K562 (cell line): ENCODE measurements at regions not wholly inside any gene's neighbourhood (a gene's known extent, or its start where the extent isn't known, plus 50 kb on each side); places are given as distances from the start of the nearest gene placed in this dataset.

Experiments used
- ATAC-seq: fragments of 200-7000 bp; cut with Tn5 transposase; 3 replicates; pipeline ENCODE4 v1.9.1; 2020; ENCODE audit warnings: moderate library complexity
- BruUV-seq: library from RNA; stranded (reverse); fragments of 400-500 nt; replicated peaks from 2 replicates; lab custom pipeline; 2021; lab: Mats Ljungman, UMichigan
- CTCF ChIA-PET: fragments of 300-600 bp; formaldehyde crosslinking; extraction: SDS; loops from one replicate; lab custom pipeline; 2021; ENCODE audit warnings: low intra/inter-chr PET ratio; lab: Yijun Ruan, JAX
- POLR2A ChIA-PET: fragments of 300-600, 350-650 bp; sonication (Branson Sonifier 250); formaldehyde crosslinking; extraction: SDS; loops from one replicate; lab custom pipeline; 2021; ENCODE audit warnings: antibody characterized with exemption, inconsistent platforms; lab: Yijun Ruan, JAX
- DNase-seq, 4 experiments: peaks; one replicate each; pipeline versions ENCODE4 v3.0.0 to v3.0.0-alpha.2; 2011 to 2018; ENCODE audit warnings: low spot score in 3 of 4, mixed read lengths in 3 of 4; ENCODE audit errors: extremely low read depth in 1 of 4
- FAIRE-seq: peaks from 2 replicates; lab custom pipeline; 2011; peaks lifted over from hg19 to GRCh38; lab: Jason Lieb, UNC
- H2AFZ ChIP-seq: 2 replicates; pipeline ENCODE4 v1.6.0; 2011; ENCODE audit warnings: low read depth, low read length, control low read depth, inconsistent platforms
- H3K27ac ChIP-seq: fragments of 200-600 bp; 3 replicates; pipeline ENCODE4 v1.8.0; 2011; ENCODE audit warnings: low read depth, mild to moderate bottlenecking, control low read depth, inconsistent platforms, low read length, moderate library complexity, mixed read lengths; ENCODE audit errors: extremely low read depth
- H3K27me3 ChIP-seq, 2 experiments: fragments of 300-600 bp in 1 of 2; 2 replicates in 1 of 2; 3 replicates in 1 of 2; pipeline versions ENCODE4 v1.6.0 to v1.8.0; 2011; ENCODE audit warnings: inconsistent platforms in 2 of 2, low read length in 2 of 2, mild to moderate bottlenecking in 1 of 2, mixed read lengths in 1 of 2, moderate library complexity in 1 of 2; ENCODE audit not compliant: control insufficient read depth in 2 of 2, insufficient read depth in 2 of 2
- H3K36me3 ChIP-seq: fragments of 300-600 bp; 3 replicates; pipeline ENCODE4 v1.8.0; 2011; ENCODE audit warnings: mild to moderate bottlenecking, low read length, inconsistent platforms; ENCODE audit not compliant: control insufficient read depth, insufficient read depth
- H3K4me1 ChIP-seq, 2 experiments: fragments of 200-600 bp in 1 of 2; replicated peaks in 1 of 2; 2 replicates in 1 of 2; 3 replicates in 1 of 2; pipeline versions ENCODE4 v1.5.1 to v1.8.0; 2011; ENCODE audit warnings: inconsistent platforms in 2 of 2, low read length in 2 of 2, mild to moderate bottlenecking in 1 of 2, mixed read lengths in 1 of 2, moderate library complexity in 1 of 2; ENCODE audit not compliant: control insufficient read depth in 2 of 2, insufficient read depth in 2 of 2
- H3K4me2 ChIP-seq: 2 replicates; pipeline ENCODE4 v1.6.1; 2011; ENCODE audit warnings: low read length, control low read depth, inconsistent platforms, mixed read lengths; ENCODE audit not compliant: insufficient read depth
- H3K4me3 ChIP-seq: fragments of 200-600 bp; sonication (generic), shearing (Covaris generic); 2 replicates; pipeline ENCODE4 v1.5.1; 2016; ENCODE audit warnings: control low read depth, inconsistent platforms
- H3K79me2 ChIP-seq: fragments of 200-600 bp; 3 replicates; pipeline ENCODE4 v1.8.0; 2011; ENCODE audit warnings: low read length, inconsistent platforms; ENCODE audit not compliant: control insufficient read depth, insufficient read depth
- H3K9ac ChIP-seq, 2 experiments: 2 replicates each; pipeline versions ENCODE4 v1.6.0 to v1.6.1; 2011; ENCODE audit warnings: low read depth in 2 of 2, low read length in 2 of 2, control low read depth in 1 of 2, inconsistent platforms in 1 of 2, mild to moderate bottlenecking in 1 of 2, mixed read lengths in 1 of 2; ENCODE audit not compliant: insufficient read depth in 1 of 2
- H3K9me1 ChIP-seq: one replicate; pipeline ENCODE4 v1.6.0; 2011; ENCODE audit warnings: inconsistent platforms, mild to moderate bottlenecking, low read length, moderate library complexity; ENCODE audit not compliant: control insufficient read depth, insufficient read depth
- H3K9me3 ChIP-seq: replicated peaks from 2 replicates; pipeline ENCODE4 v1.5.1; 2011; ENCODE audit warnings: low read depth, low read length, inconsistent platforms; ENCODE audit not compliant: control insufficient read depth, insufficient read depth
- H4K20me1 ChIP-seq: replicated peaks from 2 replicates; pipeline ENCODE4 v1.6.1; 2011; ENCODE audit warnings: low read length, inconsistent platforms, mixed read lengths; ENCODE audit not compliant: control insufficient read depth, insufficient read depth
- CBFA2T2 ChIP-seq: fragments of 450-650 bp; conservative IDR thresholded peaks from 2 replicates; pipeline ENCODE4 v1.6.1; 2017; ENCODE audit warnings: mild to moderate bottlenecking
- COPS2 ChIP-seq: fragments of 450-650 bp; conservative IDR thresholded peaks from 2 replicates; pipeline ENCODE4 v1.6.1; 2016; ENCODE audit warnings: mild to moderate bottlenecking, moderate library complexity
- ELF4 ChIP-seq: fragments of 450-650 bp; formaldehyde crosslinking; IDR thresholded peaks from 2 replicates; pipeline ENCODE4 v1.4.0; 2022; ENCODE audit warnings: missing genetic modification characterization
- GTF2F1 ChIP-seq: IDR thresholded peaks from 2 replicates; pipeline ENCODE4 v1.6.1; 2011; ENCODE audit warnings: low read depth, low read length, improper control_type of control experiment
- HCFC1 ChIP-seq: IDR thresholded peaks from 2 replicates; pipeline ENCODE4 v1.6.1; 2012; ENCODE audit warnings: low read depth, low read length, improper control_type of control experiment
- HEY1 ChIP-seq: fragments of 250-450 bp; sonication (Bioruptor Pico); IDR thresholded peaks from 2 replicates; pipeline ENCODE4 v1.5.0; 2020; ENCODE audit warnings: mild to moderate bottlenecking, moderate library complexity, borderline replicate concordance
- MTF1 ChIP-seq: fragments of 250-450 bp; sonication (Bioruptor Pico); IDR thresholded peaks from 2 replicates; pipeline ENCODE4 v1.9.0; 2021; ENCODE audit warnings: moderate library complexity, mild to moderate bottlenecking, inconsistent platforms, borderline replicate concordance
- NR2C2 ChIP-seq, 2 experiments: fragments of 200-800 bp in 1 of 2; sonication (Bioruptor generic) in 1 of 2; sonication (generic) in 1 of 2; formaldehyde crosslinking in 1 of 2; IDR thresholded peaks; 2 replicates each; pipeline versions ENCODE4 v1.6.1 to v1.8.0; 2016 to 2022; ENCODE audit warnings: mild to moderate bottlenecking in 1 of 2, missing compliant biosample characterization in 1 of 2, missing genetic modification characterization in 1 of 2, missing genetic modification reagents in 1 of 2
- SIX5 ChIP-seq, 2 experiments: IDR thresholded peaks; 2 replicates each; pipeline ENCODE4 v1.6.1; 2011; ENCODE audit warnings: low read length in 2 of 2, borderline replicate concordance in 1 of 2, low read depth in 1 of 2, mild to moderate bottlenecking in 1 of 2, moderate library complexity in 1 of 2; ENCODE audit not compliant: insufficient read depth in 1 of 2
- SMARCA5 ChIP-seq: fragments of 450-650 bp; IDR thresholded peaks from 2 replicates; pipeline ENCODE4 v1.6.1; 2016
- TAF15 ChIP-seq: fragments of 200-400 bp; formaldehyde crosslinking; IDR thresholded peaks from 2 replicates; pipeline ENCODE4 v1.6.1; 2017; ENCODE audit warnings: mild to moderate bottlenecking, low read depth, low read length, moderate library complexity
- TEAD4 ChIP-seq, 2 experiments: sonication (generic) in 1 of 2; formaldehyde crosslinking in 1 of 2; IDR thresholded peaks; 2 replicates each; pipeline versions ENCODE4 v1.6.1 to v1.8.0; 2012 to 2022; ENCODE audit warnings: borderline replicate concordance in 1 of 2, inconsistent platforms in 1 of 2, low read length in 1 of 2, mild to moderate bottlenecking in 1 of 2, missing genetic modification reagents in 1 of 2
- ZNF785 ChIP-seq: fragments of 250-450 bp; sonication (Bioruptor Pico); IDR thresholded peaks from 2 replicates; pipeline ENCODE4 v1.4.0; 2020; ENCODE audit warnings: mild to moderate bottlenecking
- WGBS: fragments of 100-300 bp; shearing (Covaris generic); methylation state at CpG from one replicate; pipeline ENCODE4 v1.1.6; 2016; ENCODE audit warnings: low coverage, mixed read lengths; ENCODE audit not compliant: insufficient coverage; ENCODE audit errors: missing lambda C conversion rate; 5-methylcytosine and 5-hydroxymethylcytosine counted together
- in situ Hi-C: fragments of 300-500 bp; cut with MboI; formaldehyde crosslinking; loops from 4 replicates; pipeline ENCODE4 v1.15.0; 2018; ENCODE audit warnings: inconsistent platforms, mixed read lengths
- intact Hi-C: fragments of 100-400 bp; cut with micrococcal nuclease; formaldehyde crosslinking; loops from 2 replicates; pipeline ENCODE4 v1.14.2; 2022
- TF ChIP-seq, protein P1 (sequence below), 2 experiments: IDR thresholded peaks in 1 of 2; conservative IDR thresholded peaks in 1 of 2; 2 replicates each; pipeline ENCODE4 v1.6.1; 2016; ENCODE audit warnings: low read depth in 2 of 2, mild to moderate bottlenecking in 1 of 2, missing compliant biosample characterization in 1 of 2, missing genetic modification characterization in 1 of 2, moderate library complexity in 1 of 2

DNA sequence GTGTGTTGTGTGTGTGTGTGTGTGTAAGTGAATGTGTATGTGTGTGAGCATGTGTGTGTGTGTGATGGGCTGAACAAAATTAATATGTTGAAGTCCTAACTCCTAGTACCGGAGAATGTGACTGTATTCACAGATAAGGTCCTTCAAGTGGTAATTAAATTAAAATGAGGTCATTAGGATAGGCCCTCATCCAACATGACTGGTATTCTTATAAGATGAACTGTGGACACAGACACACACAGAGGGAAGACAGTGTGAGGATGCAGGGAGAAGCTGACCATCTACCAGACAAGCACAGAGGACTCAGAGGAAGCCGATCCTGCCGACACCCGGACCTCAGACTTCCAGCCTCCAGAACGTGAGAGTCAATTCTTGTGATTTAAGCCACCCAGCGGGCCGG is 91.2 kb upstream of the PGBD5 start (continued):
- no peak for TF ChIP-seq TAF15

DNA sequence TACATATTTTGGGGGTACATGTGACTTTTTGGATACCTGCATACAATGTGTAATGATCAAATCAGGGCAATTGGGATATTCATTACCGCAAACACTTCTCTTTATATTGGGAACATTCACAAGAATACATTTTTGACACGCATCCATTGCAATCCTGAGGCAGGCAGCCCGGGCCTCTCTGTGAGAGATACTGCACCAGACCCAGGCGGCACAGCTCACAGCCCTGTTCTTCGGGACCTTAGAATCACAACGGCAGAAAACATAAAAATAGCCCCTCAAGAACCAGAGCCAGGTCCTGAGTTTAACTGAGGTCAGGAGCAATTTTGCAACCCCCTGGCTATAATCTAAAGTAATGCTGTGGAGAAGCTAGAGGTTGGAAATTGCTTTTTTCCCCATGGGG is 90.8 kb upstream of the PGBD5 start:
- no peak overlapping the region for H2AFZ ChIP-seq
- intact Hi-C loops: no loop called here
- peaks cover 4 to 12% of the 10 kb centered on the region in 2 experiments; a peak in 4 of 5 replicates for H3K27me3 ChIP-seq
- H3K4me2 ChIP-seq: no peak overlapping the region
- POLR2A ChIA-PET: interaction anchor here (1.3 kb wide), 1 partner anchor 11 kb away, joined by 3 read pairs; no protein-coding TSS in a partner anchor
- no peaks in the 10 kb centered on the region for H3K36me3 ChIP-seq
- 3% methylated on average over 6 of the region's 6 CpGs for whole genome bisulfite sequencing
- FAIRE-seq: no peak
- H3K9me1 ChIP-seq: no peaks in the 10 kb centered on the region
- DNase-seq: no peak
- H3K4me1 ChIP-seq: no peaks in the 10 kb centered on the region
- H3K9me3 ChIP-seq: no peaks in the 10 kb centered on the region
- H3K27ac ChIP-seq: no peak overlapping the region
- CTCF ChIA-PET: no interaction called here
- no peaks in the 10 kb centered on the region for H4K20me1 ChIP-seq
- no peak overlapping the region for H3K4me3 ChIP-seq
- no peak for ATAC-seq
- H3K9ac ChIP-seq: no peak overlapping the region
- in situ Hi-C loops: no loop called here
- BruUV-seq: no TSS peak
- no peaks in the 10 kb centered on the region for H3K79me2 ChIP-seq
- TF ChIP-seq MTF1 (CRISPR knock-in tag) (no peak), COPS2 (no peak), ELF4 (CRISPR knock-in tag) (no peak), GTF2F1 (no peak), HCFC1 (no peak), SMARCA5 (no peak), CBFA2T2 (no peak), HEY1 (CRISPR knock-in tag) (no peak), ZNF785 (CRISPR knock-in tag) (no peak), NR2C2 (CRISPR knock-in tag; IDR thresholded peaks at IDR 0.05) (no peak), NR2C2 (tag; IDR thresholded peaks at IDR 0.05) (no peak), TEAD4 (IDR thresholded peaks at IDR 0.05; ENCODE audit: low read length) (no peak), TEAD4 (CRISPR knock-in tag; IDR thresholded peaks at IDR 0.05; ENCODE audit: borderline replicate concordance) (no peak), SIX5 (IDR thresholded peaks at IDR 0.05; ENCODE audit: borderline replicate concordance in 1 of 2, insufficient read depth in 1 of 2, low read depth in 1 of 2, low read length in 2 of 2) (no peak)
- TF ChIP-seq, protein P1, sequence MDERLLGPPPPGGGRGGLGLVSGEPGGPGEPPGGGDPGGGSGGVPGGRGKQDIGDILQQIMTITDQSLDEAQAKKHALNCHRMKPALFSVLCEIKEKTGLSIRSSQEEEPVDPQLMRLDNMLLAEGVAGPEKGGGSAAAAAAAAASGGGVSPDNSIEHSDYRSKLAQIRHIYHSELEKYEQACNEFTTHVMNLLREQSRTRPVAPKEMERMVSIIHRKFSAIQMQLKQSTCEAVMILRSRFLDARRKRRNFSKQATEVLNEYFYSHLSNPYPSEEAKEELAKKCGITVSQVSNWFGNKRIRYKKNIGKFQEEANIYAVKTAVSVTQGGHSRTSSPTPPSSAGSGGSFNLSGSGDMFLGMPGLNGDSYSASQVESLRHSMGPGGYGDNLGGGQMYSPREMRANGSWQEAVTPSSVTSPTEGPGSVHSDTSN (CRISPR knock-in tag; IDR thresholded peaks at IDR 0.05; ENCODE audit: low read depth): no peak
- TF ChIP-seq, protein P1 (tag; conservative IDR thresholded peaks at IDR 0.05; ENCODE audit: low read depth): no peak
